ENCODE measurements at regions not wholly inside any gene's neighbourhood (a gene's known extent, or its start where the extent isn't known, plus 50 kb on each side); places are given as distances from the start of the nearest gene placed in this dataset.

DNA sequence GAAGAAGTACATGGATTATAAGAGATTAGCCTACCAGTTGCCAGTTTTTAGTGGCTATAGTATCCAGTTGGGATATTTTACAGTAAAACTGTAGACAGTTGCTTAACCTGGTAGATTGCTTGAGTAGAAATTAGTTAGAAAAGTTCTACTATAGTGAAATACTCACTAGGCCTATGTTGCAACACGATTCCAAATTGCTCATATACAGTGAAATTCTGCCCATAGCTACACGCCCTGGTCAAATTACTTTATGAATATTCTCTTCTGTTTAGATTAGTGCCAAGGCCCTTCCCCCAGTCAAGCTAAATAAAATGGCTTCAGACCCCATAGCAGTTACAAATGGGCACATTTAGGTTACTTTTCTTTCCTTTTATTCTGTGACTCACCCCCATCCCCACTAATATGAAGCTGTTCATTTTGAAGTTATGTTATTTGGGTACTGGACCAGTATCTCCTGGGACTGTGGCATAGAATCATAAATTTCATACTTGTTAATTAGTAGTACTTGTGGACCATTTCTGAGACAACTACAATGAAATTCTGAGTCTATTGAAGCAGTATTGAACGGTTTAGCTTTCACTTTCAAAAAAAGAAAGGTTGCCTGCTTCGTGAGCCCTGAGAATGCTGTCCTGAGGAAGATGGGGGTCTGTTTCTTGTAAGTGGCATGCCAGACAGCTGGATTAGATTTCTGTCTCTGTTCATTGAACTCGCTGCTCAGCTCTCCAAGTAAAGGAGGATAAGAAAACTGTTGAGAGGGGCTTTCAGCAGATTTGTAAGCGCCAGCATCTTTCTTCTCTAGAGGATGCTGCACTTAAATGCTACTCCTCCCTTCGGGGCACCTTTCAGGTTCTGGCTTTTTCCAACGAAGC is 65.8 kb upstream of the CFAP20DC start:
- Histone ChIP-seq H3K9me3 (no peaks in the 10 kb centered on the region), H3K27me3 (replicated peaks; ENCODE audit: insufficient read depth) (no peaks in the 10 kb centered on the region), H3K4me1 (replicated peaks) (no peaks in the 10 kb centered on the region), H3K4me3 (no peak overlapping the region), H3K27ac (no peak overlapping the region), H3K36me3 (no peaks in the 10 kb centered on the region)
- intact Hi-C loops (cut with DNase I), result no loop called here
- 88% methylated on average over 8 of the region's 8 CpGs for WGBS
- DNase-seq (ENCODE audit: low spot score), result no peak
- TF ChIP-seq POLR2AphosphoS5 (IDR thresholded peaks at IDR 0.05) (no peak), POLR2A (IDR thresholded peaks at IDR 0.05) (no peak), CTCF (IDR thresholded peaks at IDR 0.05) (no peak)

GRCh38 chr3:59107856-59108815 is 58.3 kb upstream of the CFAP20DC start:
- Histone ChIP-seq H3K36me3 (no peaks in the 10 kb centered on the region), H3K4me1 (replicated peaks) (no peaks in the 10 kb centered on the region), H3K9me3 (no peaks in the 10 kb centered on the region), H3K4me3 (no peak overlapping the region), H3K27me3 (replicated peaks; ENCODE audit: insufficient read depth) (no peaks in the 10 kb centered on the region), H3K27ac (no peak overlapping the region)
- intact Hi-C loops (cut with DNase I), result no loop called here
- no peak for DNase-seq (ENCODE audit: low spot score)
- WGBS, result 58% methylated on average over 5 of the region's 5 CpGs
- TF ChIP-seq POLR2A (IDR thresholded peaks at IDR 0.05) (no peak), CTCF (IDR thresholded peaks at IDR 0.05) (no peak), POLR2AphosphoS5 (IDR thresholded peaks at IDR 0.05) (no peak)

GRCh38 chr3:59106085-59106648 is 56.3 kb upstream of the CFAP20DC start:
- WGBS, result 72% methylated on average over 1 of the region's 1 CpG

GRCh38 chr3:59103552-59103951 is 53.7 kb upstream of the CFAP20DC start:
- no peaks in the 10 kb centered on the region for H3K4me1 ChIP-seq (replicated peaks)
- no peak for DNase-seq (ENCODE audit: low spot score)

More at GRCh38 chr3:59106085-59106648, 56.3 kb upstream of the CFAP20DC start:
- H3K36me3 ChIP-seq, result no peaks in the 10 kb centered on the region
- H3K4me3 ChIP-seq, result no peak overlapping the region
- H3K4me1 ChIP-seq (replicated peaks), result no peaks in the 10 kb centered on the region
- DNase-seq (ENCODE audit: low spot score), result no peak
- H3K9me3 ChIP-seq, result no peaks in the 10 kb centered on the region
- intact Hi-C loops (cut with DNase I), result no loop called here
- no peaks in the 10 kb centered on the region for H3K27me3 ChIP-seq (replicated peaks; ENCODE audit: insufficient read depth)
- no peak overlapping the region for H3K27ac ChIP-seq
- TF ChIP-seq POLR2A (IDR thresholded peaks at IDR 0.05), result no peak
- no peak for TF ChIP-seq CTCF (IDR thresholded peaks at IDR 0.05)
- TF ChIP-seq POLR2AphosphoS5 (IDR thresholded peaks at IDR 0.05), result no peak

More at GRCh38 chr3:59103552-59103951, 53.7 kb upstream of the CFAP20DC start:
- Histone ChIP-seq H3K27me3 (replicated peaks; ENCODE audit: insufficient read depth) (no peaks in the 10 kb centered on the region), H3K9me3 (no peaks in the 10 kb centered on the region), H3K36me3 (no peaks in the 10 kb centered on the region), H3K27ac (no peak overlapping the region), H3K4me3 (no peak overlapping the region)
- TF ChIP-seq CTCF (IDR thresholded peaks at IDR 0.05) (no peak), POLR2AphosphoS5 (IDR thresholded peaks at IDR 0.05) (no peak), POLR2A (IDR thresholded peaks at IDR 0.05) (no peak)
- intact Hi-C loops (cut with DNase I), result no loop called here
- WGBS, result 52% methylated on average over 1 of the region's 1 CpG
